K562 (cell line): ENCODE measurements at regions not wholly inside any gene's neighbourhood (a gene's known extent, or its start where the extent isn't known, plus 50 kb on each side); places are given as distances from the start of the nearest gene placed in this dataset.

Experiments
- ATAC-seq: fragments of 200-7000 bp; cut with Tn5 transposase; 3 replicates; pipeline ENCODE4 v1.9.1; 2020; ENCODE audit warnings: moderate library complexity
- BruUV-seq: library from RNA; stranded (reverse); fragments of 400-500 nt; replicated peaks from 2 replicates; lab custom pipeline; 2021; lab: Mats Ljungman, UMichigan
- CTCF ChIA-PET: fragments of 300-600 bp; formaldehyde crosslinking; extraction: SDS; loops from one replicate; lab custom pipeline; 2021; ENCODE audit warnings: low intra/inter-chr PET ratio; lab: Yijun Ruan, JAX
- POLR2A ChIA-PET: fragments of 300-600, 350-650 bp; sonication (Branson Sonifier 250); formaldehyde crosslinking; extraction: SDS; loops from one replicate; lab custom pipeline; 2021; ENCODE audit warnings: antibody characterized with exemption, inconsistent platforms; lab: Yijun Ruan, JAX
- DNase-seq, 4 experiments: peaks; one replicate each; pipeline versions ENCODE4 v3.0.0 to v3.0.0-alpha.2; 2011 to 2018; ENCODE audit warnings: low spot score in 3 of 4, mixed read lengths in 3 of 4; ENCODE audit errors: extremely low read depth in 1 of 4
- FAIRE-seq: peaks from 2 replicates; lab custom pipeline; 2011; peaks lifted over from hg19 to GRCh38; lab: Jason Lieb, UNC
- H2AFZ ChIP-seq: 2 replicates; pipeline ENCODE4 v1.6.0; 2011; ENCODE audit warnings: low read depth, low read length, control low read depth, inconsistent platforms
- H3K27ac ChIP-seq: fragments of 200-600 bp; 3 replicates; pipeline ENCODE4 v1.8.0; 2011; ENCODE audit warnings: low read depth, mild to moderate bottlenecking, control low read depth, inconsistent platforms, low read length, moderate library complexity, mixed read lengths; ENCODE audit errors: extremely low read depth
- H3K27me3 ChIP-seq, 2 experiments: fragments of 300-600 bp in 1 of 2; 2 replicates in 1 of 2; 3 replicates in 1 of 2; pipeline versions ENCODE4 v1.6.0 to v1.8.0; 2011; ENCODE audit warnings: inconsistent platforms in 2 of 2, low read length in 2 of 2, mild to moderate bottlenecking in 1 of 2, mixed read lengths in 1 of 2, moderate library complexity in 1 of 2; ENCODE audit not compliant: control insufficient read depth in 2 of 2, insufficient read depth in 2 of 2
- H3K36me3 ChIP-seq: fragments of 300-600 bp; 3 replicates; pipeline ENCODE4 v1.8.0; 2011; ENCODE audit warnings: mild to moderate bottlenecking, low read length, inconsistent platforms; ENCODE audit not compliant: control insufficient read depth, insufficient read depth
- H3K4me1 ChIP-seq, 2 experiments: fragments of 200-600 bp in 1 of 2; replicated peaks in 1 of 2; 2 replicates in 1 of 2; 3 replicates in 1 of 2; pipeline versions ENCODE4 v1.5.1 to v1.8.0; 2011; ENCODE audit warnings: inconsistent platforms in 2 of 2, low read length in 2 of 2, mild to moderate bottlenecking in 1 of 2, mixed read lengths in 1 of 2, moderate library complexity in 1 of 2; ENCODE audit not compliant: control insufficient read depth in 2 of 2, insufficient read depth in 2 of 2
- H3K4me2 ChIP-seq: 2 replicates; pipeline ENCODE4 v1.6.1; 2011; ENCODE audit warnings: low read length, control low read depth, inconsistent platforms, mixed read lengths; ENCODE audit not compliant: insufficient read depth
- H3K4me3 ChIP-seq: fragments of 200-600 bp; sonication (generic), shearing (Covaris generic); 2 replicates; pipeline ENCODE4 v1.5.1; 2016; ENCODE audit warnings: control low read depth, inconsistent platforms
- H3K79me2 ChIP-seq: fragments of 200-600 bp; 3 replicates; pipeline ENCODE4 v1.8.0; 2011; ENCODE audit warnings: low read length, inconsistent platforms; ENCODE audit not compliant: control insufficient read depth, insufficient read depth
- H3K9ac ChIP-seq, 2 experiments: 2 replicates each; pipeline versions ENCODE4 v1.6.0 to v1.6.1; 2011; ENCODE audit warnings: low read depth in 2 of 2, low read length in 2 of 2, control low read depth in 1 of 2, inconsistent platforms in 1 of 2, mild to moderate bottlenecking in 1 of 2, mixed read lengths in 1 of 2; ENCODE audit not compliant: insufficient read depth in 1 of 2
- H3K9me1 ChIP-seq: one replicate; pipeline ENCODE4 v1.6.0; 2011; ENCODE audit warnings: inconsistent platforms, mild to moderate bottlenecking, low read length, moderate library complexity; ENCODE audit not compliant: control insufficient read depth, insufficient read depth
- H3K9me3 ChIP-seq: replicated peaks from 2 replicates; pipeline ENCODE4 v1.5.1; 2011; ENCODE audit warnings: low read depth, low read length, inconsistent platforms; ENCODE audit not compliant: control insufficient read depth, insufficient read depth
- H4K20me1 ChIP-seq: replicated peaks from 2 replicates; pipeline ENCODE4 v1.6.1; 2011; ENCODE audit warnings: low read length, inconsistent platforms, mixed read lengths; ENCODE audit not compliant: control insufficient read depth, insufficient read depth
- E2F5 ChIP-seq: sonication (generic); formaldehyde crosslinking; IDR thresholded peaks from 2 replicates; pipeline ENCODE4 v1.8.0; 2022; ENCODE audit warnings: mild to moderate bottlenecking, missing genetic modification reagents
- ESRRB ChIP-seq: fragments of 250-450 bp; sonication (Bioruptor Pico); IDR thresholded peaks from 2 replicates; pipeline ENCODE4 v1.5.0; 2020; ENCODE audit warnings: mild to moderate bottlenecking, moderate library complexity, borderline replicate concordance
- KDM4B ChIP-seq, 2 experiments: fragments of 450-650 bp in 1 of 2; sonication (generic) in 1 of 2; IDR thresholded peaks; 2 replicates each; pipeline ENCODE4 v1.6.1; 2016 to 2017; ENCODE audit warnings: borderline replicate concordance in 2 of 2, antibody characterized with exemption in 1 of 2, low read depth in 1 of 2, mild to moderate bottlenecking in 1 of 2
- MAFG ChIP-seq: fragments of 450-650 bp; conservative IDR thresholded peaks from 2 replicates; pipeline ENCODE4 v1.6.1; 2016; ENCODE audit warnings: missing genetic modification characterization, missing compliant biosample characterization
- MNT ChIP-seq, 2 experiments: fragments of 450-650 bp; conservative IDR thresholded peaks; 2 replicates each; pipeline ENCODE4 v1.6.1; 2017; ENCODE audit warnings: mild to moderate bottlenecking in 2 of 2, moderate library complexity in 2 of 2
- PRDM10 ChIP-seq: fragments of 450-650 bp; IDR thresholded peaks from 2 replicates; pipeline ENCODE4 v1.6.1; 2018; ENCODE audit not compliant: partially characterized antibody
- SREBF1 ChIP-seq: fragments of 150-350 bp; IDR thresholded peaks from 2 replicates; pipeline ENCODE4 v1.6.1; 2014; ENCODE audit warnings: antibody characterized with exemption, low read depth, low read length, borderline replicate concordance
- TRIM25 ChIP-seq: fragments of 450-650 bp; IDR thresholded peaks from 2 replicates; pipeline ENCODE4 v1.7.0; 2016; ENCODE audit warnings: borderline replicate concordance
- ZBTB2 ChIP-seq: fragments of 450-650 bp; IDR thresholded peaks from 2 replicates; pipeline ENCODE4 v1.6.1; 2016; ENCODE audit warnings: antibody characterized with exemption
- ZNF143 ChIP-seq: sonication (generic); formaldehyde crosslinking; IDR thresholded peaks from 2 replicates; pipeline ENCODE4 v1.9.0; 2022; ENCODE audit warnings: mild to moderate bottlenecking, missing genetic modification reagents
- ZNF24 ChIP-seq: fragments of 450-650 bp; IDR thresholded peaks from 2 replicates; pipeline ENCODE4 v1.6.1; 2016
- ZNF77 ChIP-seq: fragments of 250-450 bp; sonication (Bioruptor Pico); IDR thresholded peaks from 2 replicates; pipeline ENCODE4 v1.5.0; 2020
- WGBS: fragments of 100-300 bp; shearing (Covaris generic); methylation state at CpG from one replicate; pipeline ENCODE4 v1.1.6; 2016; ENCODE audit warnings: low coverage, mixed read lengths; ENCODE audit not compliant: insufficient coverage; ENCODE audit errors: missing lambda C conversion rate; 5-methylcytosine and 5-hydroxymethylcytosine counted together
- in situ Hi-C: fragments of 300-500 bp; cut with MboI; formaldehyde crosslinking; loops from 4 replicates; pipeline ENCODE4 v1.15.0; 2018; ENCODE audit warnings: inconsistent platforms, mixed read lengths
- intact Hi-C: fragments of 100-400 bp; cut with micrococcal nuclease; formaldehyde crosslinking; loops from 2 replicates; pipeline ENCODE4 v1.14.2; 2022

GRCh38 chr5:2222246-2222992 is 339.7 kb upstream of the IRX4 start:
- no peak overlapping the region for H2AFZ ChIP-seq
- no peak overlapping the region for H3K4me3 ChIP-seq
- intact Hi-C loops (no loop called here), in situ Hi-C loops (no loop called here)
- FAIRE-seq, result no peak
- no peaks in the 10 kb centered on the region for H3K4me1 ChIP-seq
- BruUV-seq, result no TSS peak
- CTCF ChIA-PET, result no interaction called here
- POLR2A ChIA-PET, result interaction anchor here (0.6 kb wide), 1 partner anchor 272 kb away, joined by 6 read pairs; no protein-coding TSS in a partner anchor
- no peak overlapping the region for H3K9ac ChIP-seq
- 2% methylated on average over 18 of the region's 18 CpGs for WGBS
- no peaks in the 10 kb centered on the region for H3K36me3 ChIP-seq
- no peak overlapping the region for H3K4me2 ChIP-seq
- H3K27me3 ChIP-seq, result peaks cover 16 to 43% of the 10 kb centered on the region in 2 experiments
- no peak overlapping the region for H3K27ac ChIP-seq
- H3K79me2 ChIP-seq, result no peaks in the 10 kb centered on the region
- no peak for ATAC-seq
- H4K20me1 ChIP-seq, result no peaks in the 10 kb centered on the region; the same call in 1 of the 2 replicates
- DNase-seq, result no peak
- H3K9me1 ChIP-seq, result no peaks in the 10 kb centered on the region
- H3K9me3 ChIP-seq, result no peaks in the 10 kb centered on the region
- TF ChIP-seq ZNF77 (no peak), E2F5 (CRISPR knock-in tag) (no peak), MNT (conservative IDR thresholded peaks at IDR 0.05) (no peak), SREBF1 (no peak), MAFG (tag) (no peak), KDM4B (IDR thresholded peaks at IDR 0.05; ENCODE audit: borderline replicate concordance in 2 of 2, low read depth in 1 of 2) (no peak), TRIM25 (no peak), ZBTB2 (no peak), PRDM10 (no peak), ZNF24 (no peak), ESRRB (CRISPR knock-in tag) (no peak), ZNF143 (no peak)
